H9 (cell line): ENCODE measurements at regions not wholly inside any gene's neighbourhood (a gene's known extent, or its start where the extent isn't known, plus 50 kb on each side); places are given as distances from the start of the nearest gene placed in this dataset.

Experiments used
- DNase-seq: peaks from one replicate; pipeline ENCODE4 v3.0.0-alpha.2; 2017
- H2AFZ ChIP-seq: one replicate; pipeline ENCODE4 v1.6.1; 2013; ENCODE audit warnings: mild to moderate bottlenecking, low read length, control low read depth, moderate library complexity
- H2AK5ac ChIP-seq: 2 replicates; pipeline ENCODE4 v1.6.1; 2013; ENCODE audit warnings: low read length, control low read depth, mixed read lengths; ENCODE audit not compliant: insufficient read length
- H2BK120ac ChIP-seq: one replicate; pipeline ENCODE4 v1.6.1; 2013; ENCODE audit warnings: low read depth, mild to moderate bottlenecking, low read length, control low read depth, inconsistent platforms; ENCODE audit not compliant: poor library complexity, severe bottlenecking
- H2BK12ac ChIP-seq: 2 replicates; pipeline ENCODE4 v1.6.1; 2013; ENCODE audit warnings: low read length, control low read depth, mixed read lengths, low read depth; ENCODE audit not compliant: insufficient read length
- H2BK15ac ChIP-seq: 2 replicates; pipeline ENCODE4 v1.6.1; 2013; ENCODE audit warnings: low read depth, low read length, control low read depth
- H2BK20ac ChIP-seq: one replicate; pipeline ENCODE4 v1.6.1; 2013; ENCODE audit warnings: low read depth, mild to moderate bottlenecking, low read length, control low read depth, inconsistent platforms; ENCODE audit not compliant: poor library complexity, severe bottlenecking
- H2BK5ac ChIP-seq: 2 replicates; pipeline ENCODE4 v1.6.1; 2013; ENCODE audit warnings: low read length, control low read depth, mixed read lengths; ENCODE audit not compliant: insufficient read length
- H3K14ac ChIP-seq: 2 replicates; pipeline ENCODE4 v1.6.1; 2013; ENCODE audit warnings: low read length, control low read depth; ENCODE audit not compliant: insufficient read depth
- H3K18ac ChIP-seq: 2 replicates; pipeline ENCODE4 v1.6.1; 2013; ENCODE audit warnings: low read depth, mild to moderate bottlenecking, mixed read lengths, low read length, control low read depth; ENCODE audit not compliant: insufficient read length
- H3K23ac ChIP-seq: 2 replicates; pipeline ENCODE4 v1.6.1; 2013; ENCODE audit warnings: low read length, control low read depth, mixed read lengths, low read depth; ENCODE audit not compliant: insufficient read length
- H3K23me2 ChIP-seq: 2 replicates; pipeline ENCODE4 v1.6.1; 2013; ENCODE audit warnings: low read depth, mild to moderate bottlenecking, mixed read lengths, low read length, control low read depth; ENCODE audit not compliant: insufficient read length, poor library complexity, severe bottlenecking
- H3K27ac ChIP-seq: 2 replicates; pipeline ENCODE4 v1.5.1; 2013; ENCODE audit warnings: low read length, control low read depth, mixed read lengths, low read depth; ENCODE audit not compliant: insufficient read length
- H3K27me3 ChIP-seq: 2 replicates; pipeline ENCODE4 v1.6.1; 2013; ENCODE audit warnings: low read length, control low read depth, inconsistent platforms; ENCODE audit not compliant: insufficient read depth
- H3K4ac ChIP-seq: 2 replicates; pipeline ENCODE4 v1.6.1; 2013; ENCODE audit warnings: low read depth, mild to moderate bottlenecking, control low read depth, inconsistent platforms, low read length, moderate library complexity
- H3K4me1 ChIP-seq: 2 replicates; pipeline ENCODE4 v1.6.1; 2013; ENCODE audit warnings: low read length, control low read depth, inconsistent platforms; ENCODE audit not compliant: insufficient read depth
- H3K4me2 ChIP-seq: 2 replicates; pipeline ENCODE4 v1.6.1; 2013; ENCODE audit warnings: low read length, control low read depth, mixed read lengths; ENCODE audit not compliant: insufficient read length, insufficient read depth
- H3K56ac ChIP-seq: 2 replicates; pipeline ENCODE4 v1.6.1; 2013; ENCODE audit warnings: low read depth, mild to moderate bottlenecking, mixed read lengths, low read length, control low read depth; ENCODE audit not compliant: insufficient read length
- H3K79me1 ChIP-seq: 2 replicates; pipeline ENCODE4 v1.6.1; 2013; ENCODE audit warnings: low read depth, mild to moderate bottlenecking, moderate library complexity, low read length, control low read depth, inconsistent platforms; ENCODE audit not compliant: insufficient read depth, poor library complexity, severe bottlenecking
- H3K79me2 ChIP-seq: 2 replicates; pipeline ENCODE4 v1.6.1; 2013; ENCODE audit warnings: low read length, control low read depth, inconsistent platforms; ENCODE audit not compliant: insufficient read depth
- H3K9ac ChIP-seq: 2 replicates; pipeline ENCODE4 v1.6.1; 2013; ENCODE audit warnings: low read length, control low read depth, mixed read lengths; ENCODE audit not compliant: insufficient read length; ENCODE audit errors: extremely low read depth
- H3K9me3 ChIP-seq: one replicate; pipeline ENCODE4 v1.6.1; 2013; ENCODE audit warnings: low read depth, low read length, inconsistent platforms; ENCODE audit not compliant: control insufficient read depth
- H3T11ph ChIP-seq: one replicate; pipeline ENCODE4 v1.6.1; 2013; ENCODE audit warnings: mild to moderate bottlenecking, low read length, control low read depth, inconsistent platforms
- H4K20me1 ChIP-seq: one replicate; pipeline ENCODE4 v1.6.1; 2013; ENCODE audit not compliant: control insufficient read depth, insufficient read length, insufficient read depth
- H4K5ac ChIP-seq: 2 replicates; pipeline ENCODE4 v1.6.1; 2013; ENCODE audit warnings: low read depth, mild to moderate bottlenecking, mixed read lengths, low read length, control low read depth; ENCODE audit not compliant: insufficient read length
- H4K8ac ChIP-seq: replicated peaks from 2 replicates; pipeline ENCODE4 v1.6.1; 2013; ENCODE audit warnings: low read length, control low read depth, mixed read lengths, low read depth; ENCODE audit not compliant: insufficient read length
- H4K91ac ChIP-seq: 2 replicates; pipeline ENCODE4 v1.6.1; 2013; ENCODE audit warnings: low read depth, mild to moderate bottlenecking, moderate library complexity, mixed read lengths, low read length, control low read depth; ENCODE audit not compliant: insufficient read length
- H3K27ac Mint-ChIP-seq, 3 experiments: 2 replicates in 2 of 3; 3 replicates in 1 of 3; pipeline ENCODE4 v1.8.0; 2020 to 2021; ENCODE audit warnings: mixed read lengths in 3 of 3, mild to moderate bottlenecking in 1 of 3, moderate library complexity in 1 of 3
- H3K27me3 Mint-ChIP-seq: 2 replicates; pipeline ENCODE4 v1.8.0; 2021; ENCODE audit warnings: low read depth, mild to moderate bottlenecking, moderate library complexity, mixed read lengths
- H3K36me3 Mint-ChIP-seq, 3 experiments: 2 replicates in 2 of 3; 3 replicates in 1 of 3; pipeline ENCODE4 v1.8.0; 2020 to 2021; ENCODE audit warnings: low read depth in 3 of 3, mixed read lengths in 3 of 3; ENCODE audit not compliant: insufficient read depth in 1 of 3
- H3K4me1 Mint-ChIP-seq, 2 experiments: 2 replicates each; pipeline ENCODE4 v1.8.0; 2020; ENCODE audit warnings: mixed read lengths in 2 of 2
- H3K4me3 Mint-ChIP-seq, 2 experiments: 2 replicates in 1 of 2; 3 replicates in 1 of 2; pipeline ENCODE4 v1.8.0; 2020 to 2021; ENCODE audit warnings: mild to moderate bottlenecking in 2 of 2, mixed read lengths in 2 of 2, moderate library complexity in 1 of 2
- H3K9me3 Mint-ChIP-seq, 2 experiments: 2 replicates in 1 of 2; 3 replicates in 1 of 2; pipeline ENCODE4 v1.8.0; 2020; ENCODE audit warnings: mild to moderate bottlenecking in 2 of 2, mixed read lengths in 2 of 2, moderate library complexity in 1 of 2
- CTCF ChIP-seq: fragments of 200-600 bp; sonication (generic); conservative IDR thresholded peaks from 3 replicates; pipeline ENCODE4 v1.8.0; 2021; ENCODE audit warnings: antibody characterized with exemption, mild to moderate bottlenecking
- WGBS: extraction: QIAGEN DNeasy Blood & Tissue Kit; methylation state at CpG from one replicate; pipeline ENCODE4 v1.1.7; 2013; ENCODE audit warnings: missing lambda C conversion rate, low lambda C conversion rate, mixed read lengths; ENCODE audit not compliant: insufficient read length; ENCODE audit errors: extremely low coverage; 5-methylcytosine and 5-hydroxymethylcytosine counted together

- WGBS = no CpG with 5 or more reads among the region's 3 CpGs
These were observed 53.5 kb upstream of the WSCD2 start for GRCh38 chr12:108075561-108075960.

More at GRCh38 chr12:108075561-108075960, 53.5 kb upstream of the WSCD2 start:
- Histone ChIP-seq H3K4me2 (no peak overlapping the region), H2BK120ac (no peak overlapping the region), H3K9ac (no peak overlapping the region), H3K18ac (no peak overlapping the region), H3K23me2 (no peaks in the 10 kb centered on the region), H3K27me3 (no peaks in the 10 kb centered on the region), H2AK5ac (no peak overlapping the region), H3K79me2 (no peaks in the 10 kb centered on the region; the same call in 1 of the 2 replicates), H3K4me1 (no peaks in the 10 kb centered on the region), H2BK20ac (no peak overlapping the region), H4K5ac (no peak overlapping the region), H2BK15ac (no peak overlapping the region), H4K91ac (no peak overlapping the region), H4K8ac (no peak overlapping the region), H3K9me3 (no peaks in the 10 kb centered on the region), H3K23ac (no peak overlapping the region), H2BK5ac (no peak overlapping the region), H3K79me1 (no peaks in the 10 kb centered on the region), H4K20me1 (no peaks in the 10 kb centered on the region), H3K14ac (no peak overlapping the region), H3K4ac (no peak overlapping the region), H2BK12ac (no peak overlapping the region), H3K27ac (no peak overlapping the region), H3K56ac (no peak overlapping the region), H3T11ph (no peak overlapping the region), H2AFZ (no peak overlapping the region)
- Mint-ChIP-seq H3K27me3 (peaks cover 9% of the 10 kb centered on the region), H3K36me3 (no peaks in the 10 kb centered on the region), H3K9me3 (no peaks in the 10 kb centered on the region), H3K4me1 (peaks cover 12 to 15% of the 10 kb centered on the region in 2 experiments), H3K4me3 (no peak overlapping the region), H3K27ac (no peak overlapping the region)
- DNase-seq = no peak
- no peak for TF ChIP-seq CTCF
